ENCODE measurements at regions not wholly inside any gene's neighbourhood (a gene's known extent, or its start where the extent isn't known, plus 50 kb on each side); places are given as distances from the start of the nearest gene placed in this dataset.

- no peak overlapping the region for H3K4me2 ChIP-seq (ENCODE audit: low read length, poor library complexity, severe bottlenecking)
- no peaks in the 10 kb centered on the region for H3K4me1 ChIP-seq (ENCODE audit: control insufficient read depth, insufficient read depth, low read depth, low read length)
- peaks cover 0 to 5% of the 10 kb centered on the region in 2 experiments for H3K27me3 ChIP-seq (ENCODE audit: control insufficient read depth in 1 of 2, insufficient read depth in 1 of 2, low read length in 2 of 2)
- no peaks in the 10 kb centered on the region for H3K9me3 ChIP-seq (ENCODE audit: control insufficient read depth, low read length)
- no CpG with 5 or more reads among the region's 1 CpG for WGBS
- H3K27ac ChIP-seq (ENCODE audit: low read length, poor library complexity, severe bottlenecking), result no peak overlapping the region
- no peak overlapping the region for H3K23ac ChIP-seq (ENCODE audit: low read length in 2 of 2)
- no peaks in the 10 kb centered on the region for H3K36me3 ChIP-seq (ENCODE audit: control insufficient read depth in 1 of 2, insufficient read depth in 2 of 2, low read depth in 1 of 2, low read length in 2 of 2)
- H2BK12ac ChIP-seq (ENCODE audit: low read length in 2 of 2), result no peak overlapping the region
- no peak for DNase-seq
- H2BK5ac ChIP-seq (ENCODE audit: low read depth, low read length, poor library complexity, severe bottlenecking), result no peak overlapping the region
- no peak overlapping the region for H2BK15ac ChIP-seq (ENCODE audit: low read depth, poor library complexity, severe bottlenecking)
- H3K4me3 ChIP-seq (ENCODE audit: insufficient read depth in 1 of 2, low read depth in 1 of 2, low read length in 2 of 2), result no peak overlapping the region
- no peak overlapping the region for H2AFZ ChIP-seq (ENCODE audit: low read depth, low read length)
- H4K91ac ChIP-seq (ENCODE audit: low read length), result no peak overlapping the region
- H3K9ac ChIP-seq (ENCODE audit: low read length), result no peak overlapping the region
- H3K79me1 ChIP-seq (replicated peaks; ENCODE audit: low read length, poor library complexity, severe bottlenecking), result no peaks in the 10 kb centered on the region
- H3K14ac ChIP-seq (ENCODE audit: low read length in 2 of 2), result no peak overlapping the region
- no peak overlapping the region for H2AK5ac ChIP-seq (ENCODE audit: low read length, severe bottlenecking)
- H4K8ac ChIP-seq (ENCODE audit: low read length), result no peak overlapping the region
- no peak overlapping the region for H3K4ac ChIP-seq (ENCODE audit: low read depth in 1 of 2, low read length in 2 of 2)
- no peak overlapping the region for H2BK120ac ChIP-seq (ENCODE audit: low read depth, low read length)
- no peak overlapping the region for H3K18ac ChIP-seq (ENCODE audit: low read depth in 1 of 2, low read length in 2 of 2)
Observed at GRCh38 chr1:60863131-60863530, 219.2 kb upstream of the NFIA start.

GRCh38 chr1:60861961-60862567 is 220.3 kb upstream of the NFIA start:
- no peak for DNase-seq
- Histone ChIP-seq H3K4me2 (ENCODE audit: low read length, poor library complexity, severe bottlenecking) (no peak overlapping the region), H3K4me1 (ENCODE audit: control insufficient read depth, insufficient read depth, low read depth, low read length) (no peaks in the 10 kb centered on the region), H4K8ac (ENCODE audit: low read length) (no peak overlapping the region), H3K9ac (ENCODE audit: low read length) (no peak overlapping the region), H3K18ac (ENCODE audit: low read depth in 1 of 2, low read length in 2 of 2) (no peak overlapping the region), H3K79me1 (replicated peaks; ENCODE audit: low read length, poor library complexity, severe bottlenecking) (no peaks in the 10 kb centered on the region), H2AFZ (ENCODE audit: low read depth, low read length) (no peak overlapping the region), H3K4ac (ENCODE audit: low read depth in 1 of 2, low read length in 2 of 2) (no peak overlapping the region), H2BK5ac (ENCODE audit: low read depth, low read length, poor library complexity, severe bottlenecking) (no peak overlapping the region), H4K91ac (ENCODE audit: low read length) (no peak overlapping the region), H3K27ac (ENCODE audit: low read length, poor library complexity, severe bottlenecking) (no peak overlapping the region), H3K9me3 (ENCODE audit: control insufficient read depth, low read length) (no peaks in the 10 kb centered on the region), H3K23ac (ENCODE audit: low read length in 2 of 2) (no peak overlapping the region), H2BK15ac (ENCODE audit: low read depth, poor library complexity, severe bottlenecking) (no peak overlapping the region), H3K14ac (ENCODE audit: low read length in 2 of 2) (no peak overlapping the region), H2AK5ac (ENCODE audit: low read length, severe bottlenecking) (no peak overlapping the region), H3K4me3 (ENCODE audit: insufficient read depth in 1 of 2, low read depth in 1 of 2, low read length in 2 of 2) (no peak overlapping the region), H3K36me3 (ENCODE audit: control insufficient read depth in 1 of 2, insufficient read depth in 2 of 2, low read depth in 1 of 2, low read length in 2 of 2) (no peaks in the 10 kb centered on the region), H3K27me3 (ENCODE audit: control insufficient read depth in 1 of 2, insufficient read depth in 1 of 2, low read length in 2 of 2) (peaks cover 0 to 5% of the 10 kb centered on the region in 2 experiments), H2BK12ac (ENCODE audit: low read length in 2 of 2) (no peak overlapping the region), H2BK120ac (ENCODE audit: low read depth, low read length) (no peak overlapping the region)
- WGBS, result 94% methylated on average over 4 of the region's 5 CpGs

DNA sequence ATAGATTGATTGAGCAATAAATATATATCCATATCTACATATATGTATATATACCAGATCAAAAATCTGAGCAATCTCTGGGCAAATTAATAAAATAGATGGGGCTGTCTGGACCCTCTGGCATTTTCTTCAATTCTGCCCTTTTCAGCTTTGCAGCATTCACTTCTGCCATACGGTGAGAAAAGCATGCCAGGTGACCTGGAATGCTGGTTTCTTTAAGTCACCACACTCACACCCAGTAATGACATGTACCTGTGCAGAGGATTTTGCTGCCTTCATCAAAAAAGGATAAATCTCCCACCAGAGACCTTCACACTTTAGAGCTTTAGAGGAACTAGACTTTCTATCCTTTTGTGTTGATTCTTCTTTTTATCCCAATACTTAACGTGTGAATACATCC is 223.2 kb upstream of the NFIA start:
- no peak overlapping the region for H3K27ac ChIP-seq (ENCODE audit: low read length, poor library complexity, severe bottlenecking)
- no peaks in the 10 kb centered on the region for H3K36me3 ChIP-seq (ENCODE audit: control insufficient read depth in 1 of 2, insufficient read depth in 2 of 2, low read depth in 1 of 2, low read length in 2 of 2)
- H3K79me1 ChIP-seq (replicated peaks; ENCODE audit: low read length, poor library complexity, severe bottlenecking), result no peaks in the 10 kb centered on the region
- H3K18ac ChIP-seq (ENCODE audit: low read depth in 1 of 2, low read length in 2 of 2), result no peak overlapping the region
- no peak overlapping the region for H2AFZ ChIP-seq (ENCODE audit: low read depth, low read length)
- H3K4me3 ChIP-seq (ENCODE audit: insufficient read depth in 1 of 2, low read depth in 1 of 2, low read length in 2 of 2), result no peak overlapping the region
- no peak overlapping the region for H3K9ac ChIP-seq (ENCODE audit: low read length)
- H2BK15ac ChIP-seq (ENCODE audit: low read depth, poor library complexity, severe bottlenecking), result no peak overlapping the region
- WGBS, result 65% methylated on average over 2 of the region's 2 CpGs
- no peak overlapping the region for H2BK12ac ChIP-seq (ENCODE audit: low read length in 2 of 2)
- no peak overlapping the region for H3K14ac ChIP-seq (ENCODE audit: low read length in 2 of 2)
- peaks cover 0 to 4% of the 10 kb centered on the region in 2 experiments for H3K27me3 ChIP-seq (ENCODE audit: control insufficient read depth in 1 of 2, insufficient read depth in 1 of 2, low read length in 2 of 2)
- H3K4me2 ChIP-seq (ENCODE audit: low read length, poor library complexity, severe bottlenecking), result no peak overlapping the region
- H4K91ac ChIP-seq (ENCODE audit: low read length), result no peak overlapping the region
- no peak overlapping the region for H2BK5ac ChIP-seq (ENCODE audit: low read depth, low read length, poor library complexity, severe bottlenecking)
- no peaks in the 10 kb centered on the region for H3K9me3 ChIP-seq (ENCODE audit: control insufficient read depth, low read length)
- DNase-seq, result no peak
- no peak overlapping the region for H3K23ac ChIP-seq (ENCODE audit: low read length in 2 of 2)
- no peak overlapping the region for H2BK120ac ChIP-seq (ENCODE audit: low read depth, low read length)
- H2AK5ac ChIP-seq (ENCODE audit: low read length, severe bottlenecking), result no peak overlapping the region
- H3K4ac ChIP-seq (ENCODE audit: low read depth in 1 of 2, low read length in 2 of 2), result no peak overlapping the region
- no peak overlapping the region for H4K8ac ChIP-seq (ENCODE audit: low read length)
- no peaks in the 10 kb centered on the region for H3K4me1 ChIP-seq (ENCODE audit: control insufficient read depth, insufficient read depth, low read depth, low read length)

- Histone ChIP-seq H3K4me1 (ENCODE audit: control insufficient read depth, insufficient read depth, low read depth, low read length) (no peaks in the 10 kb centered on the region), H4K91ac (ENCODE audit: low read length) (no peak overlapping the region), H3K23ac (ENCODE audit: low read length in 2 of 2) (no peak overlapping the region), H2BK5ac (ENCODE audit: low read depth, low read length, poor library complexity, severe bottlenecking) (no peak overlapping the region), H3K36me3 (ENCODE audit: control insufficient read depth in 1 of 2, insufficient read depth in 2 of 2, low read depth in 1 of 2, low read length in 2 of 2) (no peaks in the 10 kb centered on the region), H3K27ac (ENCODE audit: low read length, poor library complexity, severe bottlenecking) (no peak overlapping the region), H3K27me3 (ENCODE audit: control insufficient read depth in 1 of 2, insufficient read depth in 1 of 2, low read length in 2 of 2) (peaks cover 0 to 4% of the 10 kb centered on the region in 2 experiments), H3K79me1 (replicated peaks; ENCODE audit: low read length, poor library complexity, severe bottlenecking) (no peaks in the 10 kb centered on the region), H3K4me2 (ENCODE audit: low read length, poor library complexity, severe bottlenecking) (no peak overlapping the region), H2AK5ac (ENCODE audit: low read length, severe bottlenecking) (no peak overlapping the region), H3K9me3 (ENCODE audit: control insufficient read depth, low read length) (no peaks in the 10 kb centered on the region), H2BK15ac (ENCODE audit: low read depth, poor library complexity, severe bottlenecking) (no peak overlapping the region), H3K9ac (ENCODE audit: low read length) (no peak overlapping the region), H2AFZ (ENCODE audit: low read depth, low read length) (no peak overlapping the region), H3K18ac (ENCODE audit: low read depth in 1 of 2, low read length in 2 of 2) (no peak overlapping the region), H3K14ac (ENCODE audit: low read length in 2 of 2) (no peak overlapping the region), H2BK120ac (ENCODE audit: low read depth, low read length) (no peak overlapping the region), H2BK12ac (ENCODE audit: low read length in 2 of 2) (no peak overlapping the region), H4K8ac (ENCODE audit: low read length) (no peak overlapping the region), H3K4ac (ENCODE audit: low read depth in 1 of 2, low read length in 2 of 2) (no peak overlapping the region), H3K4me3 (ENCODE audit: insufficient read depth in 1 of 2, low read depth in 1 of 2, low read length in 2 of 2) (no peak overlapping the region)
- WGBS, result 87% methylated on average over 2 of the region's 2 CpGs
- no peak for DNase-seq
Observed at GRCh38 chr1:60857851-60858250, 224.5 kb upstream of the NFIA start.
